Dedifferentiated amniotic fluid mesenchymal stem cell (primary cell): ENCODE measurements at regions not wholly inside any gene's neighbourhood (a gene's known extent, or its start where the extent isn't known, plus 50 kb on each side); places are given as distances from the start of the nearest gene placed in this dataset.

Source experiments
- DNase-seq: peaks from one replicate; pipeline ENCODE4 v3.0.0-alpha.2; 2016; ENCODE audit errors: extremely low spot score

- no peak for DNase-seq
Observed at GRCh38 chr17:77746393-77746792, 212.1 kb upstream of the TNRC6C start.

- no peak for DNase-seq
Observed at GRCh38 chr17:77746896-77747554, 211.5 kb upstream of the TNRC6C start.

GRCh38 chr17:77748436-77748835 lies 210.1 kb upstream of the TNRC6C start:
- no peak for DNase-seq

DNA sequence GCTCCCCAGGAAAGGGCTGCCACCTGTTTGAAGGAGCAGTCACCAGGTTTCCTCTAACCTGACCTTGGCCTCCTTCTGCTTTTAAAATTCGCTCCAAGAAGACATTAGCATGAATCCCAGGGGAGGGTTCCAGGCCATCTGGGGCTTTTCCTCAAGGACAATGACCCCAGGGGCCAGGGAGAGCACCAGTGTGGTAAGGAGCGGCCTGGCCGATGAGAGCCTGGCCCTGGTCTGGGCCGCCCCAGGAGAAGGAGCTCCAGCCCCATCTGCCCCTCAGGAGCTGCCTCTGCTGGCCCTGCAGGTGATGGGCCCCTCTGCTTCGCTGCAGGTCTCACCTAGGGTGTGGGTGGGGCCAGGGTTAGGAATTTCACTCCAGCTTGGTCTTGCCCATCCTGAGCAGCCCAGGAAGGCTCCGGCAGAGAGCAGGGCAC lies 209.2 kb upstream of the TNRC6C start:
- DNase-seq: no peak

GRCh38 chr17:77749989-77750388 lies 208.5 kb upstream of the TNRC6C start:
- no peak for DNase-seq

DNA sequence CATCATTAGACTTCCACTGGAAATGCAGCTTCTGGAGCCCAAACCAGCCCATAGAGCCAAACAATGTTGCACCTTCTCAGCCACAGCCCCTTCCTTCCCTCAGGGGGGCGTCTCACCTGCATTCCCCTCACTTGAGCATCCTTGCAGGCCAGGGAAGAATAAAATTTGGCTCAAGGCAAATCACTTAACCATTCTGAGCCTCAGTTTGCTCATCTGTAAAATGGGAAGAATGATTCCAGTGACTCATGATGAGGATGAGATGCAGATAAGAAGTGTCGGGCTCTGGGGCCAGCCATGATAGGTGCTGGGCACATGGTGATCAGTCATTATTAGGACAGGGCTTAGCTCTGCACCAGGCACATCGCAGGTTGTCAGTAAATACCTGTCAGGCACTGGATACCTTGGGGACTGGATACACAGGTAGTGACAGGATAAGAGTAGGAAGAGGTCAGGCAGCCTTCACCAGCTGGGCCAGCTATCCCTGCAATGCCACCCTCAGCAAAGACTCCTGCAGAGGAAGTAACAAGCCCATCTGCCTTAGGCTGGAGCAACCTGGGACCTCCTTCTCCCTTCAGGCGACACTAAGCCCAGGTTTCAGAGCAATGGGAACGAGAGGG lies 208.0 kb upstream of the TNRC6C start:
- no peak for DNase-seq

GRCh38 chr17:77753246-77753645 lies 205.3 kb upstream of the TNRC6C start:
- no peak for DNase-seq

- no peak for DNase-seq
Observed at GRCh38 chr17:77753691-77754245, 204.7 kb upstream of the TNRC6C start.

GRCh38 chr17:77754956-77755355 lies 203.5 kb upstream of the TNRC6C start:
- no peak for DNase-seq

- DNase-seq: no peak
Observed at GRCh38 chr17:77755410-77755963, 203.0 kb upstream of the TNRC6C start.

- no peak for DNase-seq
Observed at GRCh38 chr17:77756028-77756427, 202.5 kb upstream of the TNRC6C start.

- no peak for DNase-seq
Observed at GRCh38 chr17:77756846-77757560, 201.5 kb upstream of the TNRC6C start.

DNA sequence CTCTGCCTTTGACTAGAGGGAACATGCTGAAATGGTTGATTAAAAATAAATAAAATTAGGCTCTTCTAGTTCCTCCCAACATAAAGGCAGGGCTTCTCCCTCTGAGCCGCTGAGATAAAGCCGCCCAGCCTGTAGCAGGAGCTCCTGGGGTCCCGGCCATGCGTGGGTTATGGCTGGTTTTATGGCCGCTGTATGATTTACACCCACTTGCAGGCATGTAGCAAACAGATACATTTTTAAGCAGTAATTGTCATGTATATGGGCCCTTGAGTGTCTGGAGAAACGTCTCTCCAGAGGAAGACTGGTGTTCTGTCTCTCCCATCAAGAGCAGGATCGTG lies 201.0 kb upstream of the TNRC6C start:
- no peak for DNase-seq

DNA sequence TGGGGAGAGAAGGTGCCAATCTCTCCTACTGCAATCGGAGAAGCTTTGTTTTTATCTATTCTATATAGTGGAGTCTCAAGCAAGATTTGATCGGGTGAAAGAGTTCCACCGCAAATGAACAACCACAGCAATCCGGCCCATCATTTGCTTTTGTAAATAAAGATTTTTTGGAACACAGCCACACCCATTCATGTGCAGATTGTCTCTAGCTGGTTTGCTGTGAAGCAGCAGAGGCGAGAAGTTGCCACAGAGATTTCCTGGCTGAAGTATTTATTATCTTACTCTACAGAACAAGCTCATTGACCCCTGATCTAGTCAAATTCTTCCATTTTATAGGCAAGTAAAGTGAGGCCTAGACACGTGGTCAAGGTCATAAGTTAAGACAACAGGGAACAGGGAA lies 195.5 kb upstream of the TNRC6C start:
- no peak for DNase-seq

GRCh38 chr17:77763575-77763974 lies 194.9 kb upstream of the TNRC6C start:
- DNase-seq: no peak

- DNase-seq: no peak
Observed at GRCh38 chr17:77765292-77765691, 193.2 kb upstream of the TNRC6C start.

- DNase-seq: no peak
Observed at GRCh38 chr17:77767148-77767547, 191.4 kb upstream of the TNRC6C start.

GRCh38 chr17:77768248-77768852 lies 190.2 kb upstream of the TNRC6C start:
- no peak for DNase-seq

GRCh38 chr17:77769215-77769614 lies 189.3 kb upstream of the TNRC6C start:
- no peak for DNase-seq

- DNase-seq: no peak
Observed at GRCh38 chr17:77769762-77770161, 188.7 kb upstream of the TNRC6C start.

DNA sequence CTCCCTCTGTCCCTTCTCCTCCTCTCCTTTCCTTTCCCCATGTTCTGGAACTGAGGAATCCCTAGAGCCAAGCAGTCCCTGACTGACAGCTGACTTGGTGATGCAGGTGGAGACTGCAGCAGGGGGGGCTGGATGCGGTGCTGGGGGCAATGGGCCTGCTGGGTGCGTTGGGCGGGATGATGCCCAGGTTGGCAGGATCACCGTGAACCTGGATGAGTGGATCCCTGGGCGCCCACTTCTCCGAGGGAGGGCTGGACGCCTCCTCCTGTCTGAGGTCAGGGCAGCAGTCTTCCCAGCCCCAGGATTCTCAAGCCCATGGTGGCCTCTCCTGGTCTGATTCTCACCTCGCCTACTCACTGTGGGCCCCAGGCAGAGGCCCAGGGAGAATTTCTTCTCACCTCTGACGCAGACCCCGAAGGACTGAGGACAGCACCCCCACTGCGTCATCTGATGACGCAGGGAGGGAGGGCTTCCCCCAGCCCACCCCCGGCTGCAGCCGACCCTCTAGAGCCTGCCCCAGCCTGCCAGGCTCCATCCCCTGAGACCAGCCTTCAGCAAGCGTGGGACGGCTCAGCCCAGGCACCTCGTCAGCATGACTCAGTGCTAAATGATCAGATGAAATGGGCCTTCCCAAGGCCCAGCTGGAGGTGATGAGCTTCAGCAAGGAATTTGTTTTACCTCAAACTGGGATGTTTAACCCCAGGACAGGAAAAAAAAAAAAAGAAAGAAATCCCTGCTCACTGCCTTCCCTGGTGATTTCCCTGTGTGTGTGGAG lies 188.0 kb upstream of the TNRC6C start:
- DNase-seq: no peak
